ENCODE measurements at regions not wholly inside any gene's neighbourhood (a gene's known extent, or its start where the extent isn't known, plus 50 kb on each side); places are given as distances from the start of the nearest gene placed in this dataset.
"Not testable (repeated sequence)": the region's sequence is repeated elsewhere in the genome, so short reads cannot be mapped to it uniquely, and the experiment has no call there.

- no peak for DNase-seq (ENCODE audit: low read depth)
- H3K4me3 ChIP-seq (ENCODE audit: control insufficient read depth, low read depth, low read length), result no peak overlapping the region
- no peak for TF ChIP-seq CTCF (IDR thresholded peaks at IDR 0.05; ENCODE audit: control insufficient read depth, insufficient read depth, low read depth, low read length, missing control alignments)
Measured at GRCh38 chr5:1638658-1639400, 115.1 kb upstream of the LPCAT1 start.

- DNase-seq (ENCODE audit: low read depth), result no peak
- H3K4me3 ChIP-seq (ENCODE audit: control insufficient read depth, low read depth, low read length), result no peak overlapping the region
- TF ChIP-seq CTCF (IDR thresholded peaks at IDR 0.05; ENCODE audit: control insufficient read depth, insufficient read depth, low read depth, low read length, missing control alignments), result no peak
Measured at GRCh38 chr5:1637639-1638481, 114.1 kb upstream of the LPCAT1 start.

GRCh38 chr5:1636981-1637638 is 113.3 kb upstream of the LPCAT1 start:
- DNase-seq (ENCODE audit: low read depth), result no peak
- no peak for TF ChIP-seq CTCF (IDR thresholded peaks at IDR 0.05; ENCODE audit: control insufficient read depth, insufficient read depth, low read depth, low read length, missing control alignments)
- no peak overlapping the region for H3K4me3 ChIP-seq (ENCODE audit: control insufficient read depth, low read depth, low read length)

- DNase-seq (ENCODE audit: low read depth), result not testable (repeated sequence)
Measured at GRCh38 chr5:1636208-1636770, 112.5 kb upstream of the LPCAT1 start.

GRCh38 chr5:1635477-1635876 is 111.7 kb upstream of the LPCAT1 start:
- DNase-seq (ENCODE audit: low read depth); H3K4me3 ChIP-seq (ENCODE audit: control insufficient read depth, low read depth, low read length): not testable (repeated sequence)

More at GRCh38 chr5:1636208-1636770, 112.5 kb upstream of the LPCAT1 start:
- not testable (repeated sequence) for H3K4me3 ChIP-seq (ENCODE audit: control insufficient read depth, low read depth, low read length)

- no peak for DNase-seq (ENCODE audit: low read depth)
- peak overlapping the region; percentile 60 for H3K4me3 ChIP-seq (ENCODE audit: control insufficient read depth, low read depth, low read length)
- TF ChIP-seq CTCF (IDR thresholded peaks at IDR 0.05; ENCODE audit: control insufficient read depth, insufficient read depth, low read depth, low read length, missing control alignments), result no peak
Measured at GRCh38 chr5:1634337-1634661, 110.5 kb upstream of the LPCAT1 start.

GRCh38 chr5:1633605-1634336 is 110.0 kb upstream of the LPCAT1 start:
- TF ChIP-seq CTCF (IDR thresholded peaks at IDR 0.05; ENCODE audit: control insufficient read depth, insufficient read depth, low read depth, low read length, missing control alignments), result no peak
- no peak for DNase-seq (ENCODE audit: low read depth)
- peak overlapping the region; percentile 60 for H3K4me3 ChIP-seq (ENCODE audit: control insufficient read depth, low read depth, low read length)

- not testable (repeated sequence) for H3K4me3 ChIP-seq (ENCODE audit: control insufficient read depth, low read depth, low read length); DNase-seq (ENCODE audit: low read depth)
Measured at GRCh38 chr5:1631004-1631403, 107.2 kb upstream of the LPCAT1 start.

GRCh38 chr5:1626397-1626796 is 102.6 kb upstream of the LPCAT1 start:
- not testable (repeated sequence) for DNase-seq (ENCODE audit: low read depth); H3K4me3 ChIP-seq (ENCODE audit: control insufficient read depth, low read depth, low read length)

- DNase-seq (ENCODE audit: low read depth); H3K4me3 ChIP-seq (ENCODE audit: control insufficient read depth, low read depth, low read length): not testable (repeated sequence)
Measured at GRCh38 chr5:1619531-1619930, 95.8 kb upstream of the LPCAT1 start.

Data from AG09309 (cell line).